Smooth muscle cell (in vitro differentiated cells): ENCODE measurements at regions not wholly inside any gene's neighbourhood (a gene's known extent, or its start where the extent isn't known, plus 50 kb on each side); places are given as distances from the start of the nearest gene placed in this dataset.

Source experiments
- DNase-seq: peaks from one replicate; lab custom pipeline; 2025; ENCODE audit not compliant: unreplicated experiment; lab: John Stamatoyannopoulos, UW
- H2AFZ ChIP-seq: fragments of 200-600 bp; sonication (generic); 2 replicates; pipeline ENCODE4 v1.6.0; 2016; ENCODE audit warnings: antibody characterized with exemption, low read depth, mild to moderate bottlenecking
- H3F3A ChIP-seq: fragments of 200-600 bp; sonication (generic); 2 replicates; pipeline ENCODE4 v1.6.0; 2017; ENCODE audit warnings: antibody characterized with exemption, low read depth
- H3K27ac ChIP-seq: fragments of 200-600 bp; sonication (generic); 2 replicates; pipeline ENCODE4 v1.5.1; 2016; ENCODE audit warnings: low read depth, mild to moderate bottlenecking
- H3K27me3 ChIP-seq: fragments of 200-600 bp; sonication (generic); 2 replicates; pipeline ENCODE4 v1.6.1; 2016; ENCODE audit warnings: low read depth, mild to moderate bottlenecking
- H3K36me3 ChIP-seq: fragments of 200-600 bp; sonication (generic); 2 replicates; pipeline ENCODE4 v1.5.1; 2016; ENCODE audit warnings: low read depth
- H3K4me1 ChIP-seq: fragments of 200-600 bp; sonication (generic); 2 replicates; pipeline ENCODE4 v1.5.1; 2016; ENCODE audit warnings: low read depth
- H3K4me2 ChIP-seq: fragments of 200-600 bp; sonication (generic); 2 replicates; pipeline ENCODE4 v1.6.0; 2016; ENCODE audit warnings: mild to moderate bottlenecking
- H3K4me3 ChIP-seq: fragments of 200-600 bp; sonication (generic); 2 replicates; pipeline ENCODE4 v1.5.1; 2016; ENCODE audit warnings: mild to moderate bottlenecking
- H3K79me2 ChIP-seq: fragments of 200-600 bp; sonication (generic); 2 replicates; pipeline ENCODE4 v1.6.0; 2016; ENCODE audit warnings: low read depth, mild to moderate bottlenecking
- H3K9ac ChIP-seq: fragments of 200-600 bp; sonication (generic); 2 replicates; pipeline ENCODE4 v1.6.0; 2016; ENCODE audit warnings: low read depth
- H3K9me3 ChIP-seq: fragments of 200-600 bp; sonication (generic); replicated peaks from 2 replicates; pipeline ENCODE4 v1.5.1; 2016; ENCODE audit warnings: low read depth
- H4K20me1 ChIP-seq: fragments of 200-600 bp; sonication (generic); 2 replicates; pipeline ENCODE4 v1.6.0; 2016; ENCODE audit warnings: low read depth
- CTCF ChIP-seq: fragments of 200-600 bp; sonication (generic); IDR thresholded peaks from 2 replicates; pipeline ENCODE4 v1.5.1; 2017; ENCODE audit warnings: borderline replicate concordance, mild to moderate bottlenecking, antibody characterized with exemption; ENCODE audit not compliant: insufficient read depth, poor library complexity, severe bottlenecking
- WGBS: methylation state at CpG from one replicate; pipeline ENCODE4 v1.1.7; 2016; ENCODE audit warnings: low lambda C conversion rate; 5-methylcytosine and 5-hydroxymethylcytosine counted together

GRCh38 chr2:226649871-226650660 is 149.6 kb downstream of the IRS1 start:
- 21% methylated on average over 13 of the region's 13 CpGs for WGBS
- TF ChIP-seq CTCF: no peak
- Histone ChIP-seq H3K27ac (peak overlapping the region; percentile 81), H3F3A (peaks cover 23% of the 10 kb centered on the region), H3K4me3 (no peak overlapping the region), H3K9ac (peak overlapping the region; percentile 27), H3K4me1 (peaks cover 10% of the 10 kb centered on the region), H2AFZ (peak overlapping the region; percentile 66), H3K9me3 (no peaks in the 10 kb centered on the region), H4K20me1 (no peaks in the 10 kb centered on the region), H3K4me2 (peak overlapping the region; percentile 19), H3K36me3 (no peaks in the 10 kb centered on the region), H3K27me3 (no peaks in the 10 kb centered on the region), H3K79me2 (no peaks in the 10 kb centered on the region)
- DNase-seq: peak; percentile 27

GRCh38 chr2:226649201-226649600 is 150.4 kb downstream of the IRS1 start:
- Histone ChIP-seq H3K4me2 (no peak overlapping the region), H3K27me3 (no peaks in the 10 kb centered on the region), H3K27ac (peak overlapping the region; percentile 81), H3K9me3 (no peaks in the 10 kb centered on the region), H3K79me2 (no peaks in the 10 kb centered on the region), H3K36me3 (no peaks in the 10 kb centered on the region), H4K20me1 (no peaks in the 10 kb centered on the region), H3K9ac (no peak overlapping the region), H3K4me1 (peaks cover 12% of the 10 kb centered on the region), H3F3A (peaks cover 23% of the 10 kb centered on the region), H2AFZ (no peak overlapping the region), H3K4me3 (no peak overlapping the region)
- no peak for DNase-seq
- TF ChIP-seq CTCF: no peak
- WGBS: 99% methylated on average over 10 of the region's 10 CpGs

GRCh38 chr2:226647621-226648518 is 151.8 kb downstream of the IRS1 start:
- Histone ChIP-seq H3K9ac (no peak overlapping the region), H3K36me3 (no peaks in the 10 kb centered on the region), H3K27me3 (no peaks in the 10 kb centered on the region), H3K4me2 (no peak overlapping the region), H4K20me1 (no peaks in the 10 kb centered on the region), H3K79me2 (no peaks in the 10 kb centered on the region), H3F3A (peaks cover 22% of the 10 kb centered on the region), H3K4me3 (no peak overlapping the region), H2AFZ (no peak overlapping the region), H3K4me1 (peaks cover 23% of the 10 kb centered on the region), H3K27ac (no peak overlapping the region), H3K9me3 (no peaks in the 10 kb centered on the region)
- no peak for TF ChIP-seq CTCF
- 74% methylated on average over 28 of the region's 28 CpGs for WGBS
- no peak for DNase-seq
